ENCODE measurements at regions not wholly inside any gene's neighbourhood (a gene's known extent, or its start where the extent isn't known, plus 50 kb on each side); places are given as distances from the start of the nearest gene placed in this dataset.

DNA sequence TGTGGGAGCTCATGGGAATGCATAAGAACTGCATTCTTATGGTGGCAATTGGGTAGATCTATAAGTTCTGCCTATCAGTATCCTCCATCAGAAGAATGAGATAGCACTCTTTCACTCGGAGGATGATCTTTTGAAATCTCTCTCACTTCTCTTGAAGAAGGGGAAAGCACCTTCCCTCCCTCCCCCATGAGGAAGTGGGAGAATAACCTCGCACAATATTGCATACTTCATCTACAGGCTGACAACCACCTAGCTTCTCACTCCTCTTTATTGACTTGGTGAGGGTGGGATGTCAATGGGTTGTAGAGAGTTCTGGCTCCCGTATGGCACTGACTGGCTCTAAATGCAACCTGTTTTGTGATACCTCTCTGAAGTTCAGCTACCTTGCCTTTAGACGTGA, 146.7 kb upstream of the SPOCK3 start:
- no peak for TF ChIP-seq CTCF (IDR thresholded peaks at IDR 0.05; ENCODE audit: control insufficient read depth, insufficient read depth, low read depth, low read length, missing control alignments)
- H3K4me3 ChIP-seq (ENCODE audit: control insufficient read depth, low read depth, low read length), result no peak overlapping the region
- no peak for DNase-seq (ENCODE audit: low read depth)

DNA sequence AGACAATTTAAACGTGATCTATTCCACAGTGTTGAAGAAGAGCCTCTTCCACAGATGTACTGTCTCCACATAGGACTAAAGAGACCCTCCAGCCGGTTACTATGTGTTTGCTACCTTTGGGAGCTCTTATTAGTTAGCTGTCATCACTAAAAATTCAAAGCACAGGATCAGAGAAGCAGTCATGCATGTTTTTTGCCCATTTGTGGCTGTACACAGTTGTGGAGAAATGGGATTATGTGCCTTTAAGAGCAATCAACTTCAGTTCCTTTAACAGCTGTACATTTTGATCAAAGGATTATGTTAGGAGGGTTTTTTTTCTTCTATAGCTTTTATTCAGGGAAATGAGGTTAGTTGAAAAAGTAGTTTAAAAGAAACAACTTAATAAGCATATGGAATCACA, 149.0 kb upstream of the SPOCK3 start:
- no peak for DNase-seq (ENCODE audit: low read depth)
- no peak for TF ChIP-seq CTCF (IDR thresholded peaks at IDR 0.05; ENCODE audit: control insufficient read depth, insufficient read depth, low read depth, low read length, missing control alignments)
- H3K4me3 ChIP-seq (ENCODE audit: control insufficient read depth, low read depth, low read length), result no peak overlapping the region

DNA sequence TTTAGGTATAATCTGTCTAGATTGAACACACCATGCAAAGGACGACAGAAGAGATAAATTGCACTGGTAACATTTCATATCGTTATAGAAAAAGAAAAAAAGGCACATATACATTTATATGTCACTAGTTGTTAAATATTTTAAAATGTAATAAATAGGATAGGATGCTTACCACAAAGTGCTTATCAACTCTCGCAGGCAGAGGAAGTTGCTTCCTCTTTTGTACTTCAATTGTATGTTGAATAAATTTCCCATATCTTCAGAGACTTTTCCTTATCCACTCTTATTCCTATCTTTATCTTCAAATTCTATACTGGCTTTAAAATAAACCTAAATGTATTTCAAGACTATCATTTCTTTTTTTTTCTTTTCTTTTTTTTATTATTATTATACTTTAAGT, 163.3 kb upstream of the SPOCK3 start:
- DNase-seq (ENCODE audit: low read depth), result no peak
- no peak overlapping the region for H3K4me3 ChIP-seq (ENCODE audit: control insufficient read depth, low read depth, low read length)
- TF ChIP-seq CTCF (IDR thresholded peaks at IDR 0.05; ENCODE audit: control insufficient read depth, insufficient read depth, low read depth, low read length, missing control alignments), result no peak

DNA sequence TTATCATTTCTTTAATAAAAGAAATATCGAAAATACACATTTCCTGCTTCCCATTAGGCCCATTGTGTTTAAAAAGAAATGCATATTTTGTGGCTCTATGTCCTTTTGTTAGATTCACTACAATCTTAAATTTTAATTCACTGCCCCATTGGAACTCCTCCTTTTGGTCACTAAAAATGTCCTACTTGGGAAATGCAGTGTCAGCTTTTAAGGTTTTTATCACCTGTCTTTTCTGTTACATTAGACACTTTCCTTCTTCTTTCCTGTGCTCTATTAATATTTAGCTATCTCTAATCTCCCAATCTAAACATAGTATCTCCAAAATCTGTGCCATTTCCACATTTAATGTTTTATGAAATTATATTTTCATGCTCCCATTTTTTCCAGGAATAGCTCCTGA, 164.9 kb upstream of the SPOCK3 start:
- H3K4me3 ChIP-seq (ENCODE audit: control insufficient read depth, low read depth, low read length), result no peak overlapping the region
- DNase-seq (ENCODE audit: low read depth), result no peak
- no peak for TF ChIP-seq CTCF (IDR thresholded peaks at IDR 0.05; ENCODE audit: control insufficient read depth, insufficient read depth, low read depth, low read length, missing control alignments)

GRCh38 chr4:167406181-167406580, 171.9 kb upstream of the SPOCK3 start:
- no peak overlapping the region for H3K4me3 ChIP-seq (ENCODE audit: control insufficient read depth, low read depth, low read length)
- TF ChIP-seq CTCF (IDR thresholded peaks at IDR 0.05; ENCODE audit: control insufficient read depth, insufficient read depth, low read depth, low read length, missing control alignments), result no peak
- DNase-seq (ENCODE audit: low read depth), result no peak

- DNase-seq (ENCODE audit: low read depth), result no peak
- TF ChIP-seq CTCF (IDR thresholded peaks at IDR 0.05; ENCODE audit: control insufficient read depth, insufficient read depth, low read depth, low read length, missing control alignments), result no peak
Observed at GRCh38 chr4:167415461-167415860, 181.2 kb upstream of the SPOCK3 start.

More at GRCh38 chr4:167415461-167415860, 181.2 kb upstream of the SPOCK3 start:
- H3K4me3 ChIP-seq (ENCODE audit: control insufficient read depth, low read depth, low read length), result no peak overlapping the region
